ENCODE measurements at regions not wholly inside any gene's neighbourhood (a gene's known extent, or its start where the extent isn't known, plus 50 kb on each side); places are given as distances from the start of the nearest gene placed in this dataset.

DNA sequence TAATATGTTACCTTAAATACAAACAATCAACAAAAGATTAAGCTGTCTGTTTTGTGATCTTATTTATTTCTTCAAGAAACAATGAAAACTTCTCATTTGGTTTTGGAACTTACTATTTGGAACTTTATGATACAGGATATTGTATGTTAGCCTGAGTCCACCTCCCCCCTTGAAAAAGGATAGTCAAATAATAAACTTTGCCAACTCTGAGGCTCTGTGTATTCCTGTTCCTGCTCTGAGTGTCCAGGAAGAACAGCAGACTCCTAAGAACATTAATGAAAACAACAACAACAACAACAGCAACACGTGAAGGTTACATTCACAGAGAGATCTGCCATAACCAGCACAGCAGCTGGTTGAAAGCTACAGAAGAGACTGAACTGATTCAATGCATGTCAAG lies 108.1 kb upstream of the AADACL2 start:
- intact Hi-C loops (cut with micrococcal nuclease) (no loop called here), in situ Hi-C loops (cut with MboI) (no loop called here)
- Histone ChIP-seq H3K27ac (ENCODE audit: extremely low read depth, low read depth, low read length) (no peak overlapping the region), H3K4me3 (no peak overlapping the region), H2AFZ (ENCODE audit: low read depth, low read length) (peak overlapping the region; percentile 13; the same call in 1 of the 2 replicates), H3K4me1 (replicated peaks in 1 of 2; ENCODE audit: control insufficient read depth in 2 of 2, insufficient read depth in 2 of 2, low read length in 2 of 2) (peaks cover 0 to under 1% of the 10 kb centered on the region in 2 experiments; a peak in 1 of 5 replicates), H3K79me2 (ENCODE audit: control insufficient read depth, insufficient read depth, low read length) (no peaks in the 10 kb centered on the region), H3K36me3 (ENCODE audit: control insufficient read depth, insufficient read depth, low read length) (no peaks in the 10 kb centered on the region), H3K27me3 (ENCODE audit: control insufficient read depth in 2 of 2, insufficient read depth in 2 of 2, low read length in 2 of 2) (no peaks in the 10 kb centered on the region), H3K4me2 (ENCODE audit: insufficient read depth, low read length) (no peak overlapping the region), H3K9ac (ENCODE audit: insufficient read depth in 1 of 2, low read depth in 2 of 2, low read length in 2 of 2) (no peak overlapping the region), H4K20me1 (replicated peaks; ENCODE audit: control insufficient read depth, insufficient read depth, low read length) (no peaks in the 10 kb centered on the region), H3K9me3 (replicated peaks; ENCODE audit: control insufficient read depth, insufficient read depth, low read depth, low read length) (no peaks in the 10 kb centered on the region), H3K9me1 (ENCODE audit: control insufficient read depth, insufficient read depth, low read length) (no peaks in the 10 kb centered on the region)
- WGBS (ENCODE audit: insufficient coverage, low coverage, missing lambda C conversion rate) = 9% methylated on average over 1 of the region's 1 CpG
- TF ChIP-seq CHCHD3 (CRISPR knock-in tag; IDR thresholded peaks at IDR 0.05) = no peak
- no peak for TF ChIP-seq KLF6 (CRISPR knock-in tag; IDR thresholded peaks at IDR 0.05; ENCODE audit: borderline replicate concordance)
- no TSS peak for BruUV-seq (replicated peaks)
- FAIRE-seq (no peak), DNase-seq (ENCODE audit: extremely low read depth in 1 of 4, low spot score in 3 of 4) (no peak), ATAC-seq (no peak)
- CTCF ChIA-PET (ENCODE audit: low intra/inter-chr PET ratio) = no interaction called here
- POLR2A ChIA-PET = no interaction called here

DNA sequence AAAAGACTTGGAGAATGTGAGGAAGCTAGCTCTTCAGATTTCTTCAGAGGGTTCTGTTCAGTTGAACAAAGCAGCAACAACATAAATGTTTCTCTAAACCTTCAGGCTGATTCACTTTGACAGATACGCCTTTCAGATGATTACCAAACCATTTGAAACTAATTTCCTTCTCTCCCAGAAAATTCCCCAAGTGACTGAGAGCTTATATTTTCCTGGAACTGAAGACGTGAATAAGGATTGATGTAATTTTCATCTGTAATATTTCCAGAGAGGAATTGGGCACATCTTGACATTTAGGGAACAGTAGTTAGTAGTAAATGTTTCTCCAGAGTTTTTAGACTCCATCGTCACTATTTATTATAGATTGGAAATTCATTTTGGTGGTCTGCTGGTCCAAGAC lies 108.6 kb upstream of the AADACL2 start:
- Histone ChIP-seq H2AFZ (ENCODE audit: low read depth, low read length) (peak overlapping the region; percentile 61; the same call in 1 of the 2 replicates), H3K4me1 (replicated peaks in 1 of 2; ENCODE audit: control insufficient read depth in 2 of 2, insufficient read depth in 2 of 2, low read length in 2 of 2) (no peaks in the 10 kb centered on the region), H3K9me3 (replicated peaks; ENCODE audit: control insufficient read depth, insufficient read depth, low read depth, low read length) (no peaks in the 10 kb centered on the region), H3K27ac (ENCODE audit: extremely low read depth, low read depth, low read length) (no peak overlapping the region), H3K79me2 (ENCODE audit: control insufficient read depth, insufficient read depth, low read length) (no peaks in the 10 kb centered on the region), H3K36me3 (ENCODE audit: control insufficient read depth, insufficient read depth, low read length) (no peaks in the 10 kb centered on the region), H3K27me3 (ENCODE audit: control insufficient read depth in 2 of 2, insufficient read depth in 2 of 2, low read length in 2 of 2) (no peaks in the 10 kb centered on the region), H3K9ac (ENCODE audit: insufficient read depth in 1 of 2, low read depth in 2 of 2, low read length in 2 of 2) (no peak overlapping the region), H3K4me2 (ENCODE audit: insufficient read depth, low read length) (no peak overlapping the region), H3K4me3 (no peak overlapping the region), H4K20me1 (replicated peaks; ENCODE audit: control insufficient read depth, insufficient read depth, low read length) (no peaks in the 10 kb centered on the region), H3K9me1 (ENCODE audit: control insufficient read depth, insufficient read depth, low read length) (no peaks in the 10 kb centered on the region)
- no TSS peak for BruUV-seq (replicated peaks)
- in situ Hi-C loops (cut with MboI) = no loop called here
- CTCF ChIA-PET (ENCODE audit: low intra/inter-chr PET ratio) = no interaction called here
- ATAC-seq (no peak), FAIRE-seq (no peak), DNase-seq (ENCODE audit: extremely low read depth in 1 of 4, low spot score in 3 of 4) (no peak)
- TF ChIP-seq, protein P1, sequence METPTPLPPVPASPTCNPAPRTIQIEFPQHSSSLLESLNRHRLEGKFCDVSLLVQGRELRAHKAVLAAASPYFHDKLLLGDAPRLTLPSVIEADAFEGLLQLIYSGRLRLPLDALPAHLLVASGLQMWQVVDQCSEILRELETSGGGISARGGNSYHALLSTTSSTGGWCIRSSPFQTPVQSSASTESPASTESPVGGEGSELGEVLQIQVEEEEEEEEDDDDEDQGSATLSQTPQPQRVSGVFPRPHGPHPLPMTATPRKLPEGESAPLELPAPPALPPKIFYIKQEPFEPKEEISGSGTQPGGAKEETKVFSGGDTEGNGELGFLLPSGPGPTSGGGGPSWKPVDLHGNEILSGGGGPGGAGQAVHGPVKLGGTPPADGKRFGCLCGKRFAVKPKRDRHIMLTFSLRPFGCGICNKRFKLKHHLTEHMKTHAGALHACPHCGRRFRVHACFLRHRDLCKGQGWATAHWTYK (CRISPR knock-in tag; IDR thresholded peaks at IDR 0.05) = no peak
- no peak for TF ChIP-seq RCOR1 (IDR thresholded peaks at IDR 0.05; ENCODE audit: borderline replicate concordance in 1 of 2, low read depth in 2 of 2, low read length in 2 of 2)
- no peak for TF ChIP-seq CREB1 (IDR thresholded peaks at IDR 0.05)
- TF ChIP-seq CREB1 (CRISPR knock-in tag; IDR thresholded peaks at IDR 0.05) = no peak
- intact Hi-C loops (cut with micrococcal nuclease) = no loop called here
- POLR2A ChIA-PET = no interaction called here
- 23% methylated on average over 3 of the region's 3 CpGs for WGBS (ENCODE audit: insufficient coverage, low coverage, missing lambda C conversion rate)
